ENCODE measurements at regions not wholly inside any gene's neighbourhood (a gene's known extent, or its start where the extent isn't known, plus 50 kb on each side); places are given as distances from the start of the nearest gene placed in this dataset.

DNA sequence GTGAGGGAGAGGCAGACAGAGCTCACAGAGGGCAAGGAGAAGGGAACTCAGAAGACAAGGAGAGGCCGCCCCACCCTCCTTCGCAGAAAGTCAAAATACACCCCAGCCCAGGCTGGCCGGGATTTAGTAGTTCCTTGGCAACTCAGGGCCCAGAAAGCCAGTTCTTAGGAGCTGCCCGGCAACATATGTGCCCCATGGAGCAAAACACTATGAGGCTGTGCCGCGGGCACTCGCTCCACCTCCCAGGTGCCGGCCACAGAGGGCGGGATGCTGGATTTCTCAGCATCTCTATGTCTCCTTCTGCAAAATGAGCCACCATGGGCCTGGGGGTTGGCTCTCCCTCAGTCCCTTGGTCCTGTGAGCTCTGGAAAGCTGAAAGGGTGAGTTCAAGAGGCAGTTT lies 93.8 kb upstream of the CACNA1A start:
- TF ChIP-seq POLR2A (IDR thresholded peaks at IDR 0.05; ENCODE audit: low read length), result no peak
- TF ChIP-seq GATA1 (IDR thresholded peaks at IDR 0.05; ENCODE audit: low read depth, low read length), result no peak

Data from erythroblast (primary cell).